HepG2 (cell line): ENCODE measurements at regions not wholly inside any gene's neighbourhood (a gene's known extent, or its start where the extent isn't known, plus 50 kb on each side); places are given as distances from the start of the nearest gene placed in this dataset.

Experiments used
- ATAC-seq: fragments of 200-7000 bp; cut with Tn5 transposase; 3 replicates; pipeline ENCODE4 v1.9.1; 2020; ENCODE audit warnings: mild to moderate bottlenecking, moderate library complexity
- BruUV-seq: library from RNA; stranded (reverse); fragments of 400-500 nt; replicated peaks from 2 replicates; lab custom pipeline; 2021; lab: Mats Ljungman, UMichigan
- CTCF ChIA-PET: fragments of 300-600 bp; formaldehyde crosslinking; extraction: SDS; loops from one replicate; lab custom pipeline; 2021; ENCODE audit warnings: low total read pairs, inconsistent platforms, low intra/inter-chr PET ratio; lab: Yijun Ruan, JAX
- POLR2A ChIA-PET: fragments of 350-600 bp; sonication (Branson Sonifier 250); formaldehyde crosslinking; loops from one replicate; lab custom pipeline; 2020; ENCODE audit warnings: antibody characterized with exemption, inconsistent platforms; lab: Yijun Ruan, JAX
- DNase-seq: peaks from one replicate; pipeline ENCODE4 v3.0.0-alpha.2; 2015; ENCODE audit warnings: low spot score
- FAIRE-seq: peaks from 3 replicates; lab custom pipeline; 2011; peaks lifted over from hg19 to GRCh38; lab: Jason Lieb, UNC
- H2AFZ ChIP-seq: one replicate; pipeline ENCODE4 v1.6.1; 2011; ENCODE audit warnings: low read length, inconsistent platforms
- H3K27ac ChIP-seq: fragments of 300-600 bp; 3 replicates; pipeline ENCODE4 v1.8.0; 2011; ENCODE audit warnings: mixed run types, mild to moderate bottlenecking, mixed read lengths, low read length, inconsistent platforms; ENCODE audit not compliant: insufficient read depth; ENCODE audit errors: extremely low read length
- H3K27me3 ChIP-seq, 2 experiments: fragments of 200-600 bp in 1 of 2; 2 replicates in 1 of 2; 3 replicates in 1 of 2; pipeline versions ENCODE4 v1.6.0 to v1.8.0; 2011; ENCODE audit warnings: low read length in 2 of 2, mild to moderate bottlenecking in 2 of 2, moderate library complexity in 2 of 2, inconsistent platforms in 1 of 2; ENCODE audit not compliant: insufficient read depth in 2 of 2, control insufficient read depth in 1 of 2
- H3K36me3 ChIP-seq, 2 experiments: fragments of 200-600 bp in 1 of 2; replicated peaks in 1 of 2; 2 replicates in 1 of 2; 3 replicates in 1 of 2; pipeline versions ENCODE4 v1.5.1 to v1.8.0; 2011; ENCODE audit warnings: low read length in 2 of 2, inconsistent platforms in 1 of 2; ENCODE audit not compliant: insufficient read depth in 2 of 2, control insufficient read depth in 1 of 2
- H3K4me1 ChIP-seq: 2 replicates; pipeline ENCODE4 v1.5.1; 2012; ENCODE audit warnings: low read length, inconsistent platforms; ENCODE audit not compliant: insufficient read depth
- H3K4me2 ChIP-seq: 2 replicates; pipeline ENCODE4 v1.6.0; 2011; ENCODE audit warnings: low read depth, low read length, inconsistent platforms
- H3K4me3 ChIP-seq, 3 experiments: fragments of 200-600 bp in 1 of 3; sonication (generic), shearing (Covaris generic) in 1 of 3; replicated peaks in 1 of 3; 2 replicates each; pipeline ENCODE4 v1.5.1; 2011 to 2016; ENCODE audit warnings: low read length in 3 of 3, inconsistent platforms in 2 of 3, low read depth in 2 of 3, mild to moderate bottlenecking in 2 of 3, control low read depth in 1 of 3, mixed read lengths in 1 of 3; ENCODE audit not compliant: insufficient read depth in 1 of 3
- H3K79me2 ChIP-seq: one replicate; pipeline ENCODE4 v1.6.1; 2011; ENCODE audit warnings: low read length, inconsistent platforms; ENCODE audit not compliant: insufficient read depth
- H3K9ac ChIP-seq: 2 replicates; pipeline ENCODE4 v1.6.0; 2011; ENCODE audit warnings: mild to moderate bottlenecking, low read depth, low read length, inconsistent platforms; ENCODE audit not compliant: insufficient read depth
- H3K9me3 ChIP-seq: 2 replicates; pipeline ENCODE4 v1.5.1; 2012; ENCODE audit warnings: mild to moderate bottlenecking, low read length
- H4K20me1 ChIP-seq: 2 replicates; pipeline ENCODE4 v1.6.0; 2011; ENCODE audit warnings: inconsistent platforms, mild to moderate bottlenecking, low read length, moderate library complexity; ENCODE audit not compliant: insufficient read depth
- HES4 ChIP-seq: sonication (generic); formaldehyde crosslinking; IDR thresholded peaks from 2 replicates; pipeline ENCODE4 v1.9.0; 2021; ENCODE audit warnings: mild to moderate bottlenecking, missing genetic modification reagents, borderline replicate concordance
- MBNL3 ChIP-seq: fragments of 250-450 bp; sonication (Bioruptor Pico); conservative IDR thresholded peaks from 2 replicates; pipeline ENCODE4 v1.8.0; 2022; ENCODE audit warnings: mild to moderate bottlenecking, inconsistent platforms
- WGBS: methylation state at CpG from one replicate; pipeline ENCODE4 v1.1.6; 2017; ENCODE audit warnings: low lambda C conversion rate; 5-methylcytosine and 5-hydroxymethylcytosine counted together
- in situ Hi-C: cut with HindIII; loops from 2 replicates; pipeline ENCODE4 v1.10.0; 2017; ENCODE audit warnings: low pct_unique_long_range_greater_than_20kb; ENCODE audit not compliant: extremely low pct_ligation_motif_present
- intact Hi-C: fragments of 100-400 bp; cut with micrococcal nuclease; formaldehyde crosslinking; loops from one replicate; pipeline ENCODE4 v1.10.0; 2022; ENCODE audit not compliant: unreplicated experiment
- TF ChIP-seq, protein P1 (sequence below): sonication (generic); formaldehyde crosslinking; IDR thresholded peaks from 2 replicates; pipeline ENCODE4 v1.5.1; 2020; ENCODE audit warnings: mild to moderate bottlenecking, missing genetic modification reagents, moderate library complexity
- TF ChIP-seq, protein P2 (sequence below): sonication (generic); formaldehyde crosslinking; IDR thresholded peaks from 2 replicates; pipeline ENCODE4 v1.4.0; 2020; ENCODE audit warnings: missing genetic modification reagents, borderline replicate concordance
- TF ChIP-seq, protein P3 (sequence below): sonication (generic); formaldehyde crosslinking; IDR thresholded peaks from 2 replicates; pipeline ENCODE4 v1.4.0; 2020; ENCODE audit warnings: mild to moderate bottlenecking, missing genetic modification reagents
- TF ChIP-seq, protein P4 (sequence below): sonication (generic); formaldehyde crosslinking; IDR thresholded peaks from 2 replicates; pipeline ENCODE4 v1.8.0; 2022; ENCODE audit warnings: mild to moderate bottlenecking, missing genetic modification reagents, moderate library complexity

DNA sequence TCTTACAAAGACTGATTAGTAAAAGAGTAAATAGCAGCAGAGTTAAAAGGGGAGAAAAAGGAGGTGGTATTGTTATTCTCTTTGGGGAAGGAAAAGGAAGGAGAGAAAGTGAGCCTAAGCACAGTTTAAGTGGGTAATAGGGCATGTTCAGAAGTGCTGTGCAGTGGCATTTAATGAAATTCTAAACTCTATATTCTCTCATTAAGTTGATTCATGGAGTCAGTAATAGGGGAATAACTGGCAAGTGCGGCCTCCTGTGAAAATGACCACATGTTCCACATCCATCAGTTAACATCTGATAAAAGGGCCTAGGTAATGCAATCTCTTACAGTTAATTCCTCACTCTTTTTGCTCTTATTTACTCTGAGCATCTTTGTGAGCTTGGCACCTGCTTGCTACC is 516.7 kb downstream of the JRKL start:
- in situ Hi-C loops: no loop called here
- Histone ChIP-seq H4K20me1 (no peaks in the 10 kb centered on the region), H3K4me2 (no peak overlapping the region), H2AFZ (no peak overlapping the region), H3K27ac (no peak overlapping the region), H3K79me2 (no peaks in the 10 kb centered on the region), H3K9ac (no peak overlapping the region), H3K4me1 (no peaks in the 10 kb centered on the region), H3K9me3 (no peaks in the 10 kb centered on the region), H3K36me3 (no peaks in the 10 kb centered on the region), H3K27me3 (no peaks in the 10 kb centered on the region), H3K4me3 (no peak overlapping the region)
- DNase-seq: no peak
- 0% methylated on average over 1 of the region's 1 CpG for WGBS
- ChIA-PET POLR2A (no interaction called here), CTCF (no interaction called here)
- TF ChIP-seq, protein P1, sequence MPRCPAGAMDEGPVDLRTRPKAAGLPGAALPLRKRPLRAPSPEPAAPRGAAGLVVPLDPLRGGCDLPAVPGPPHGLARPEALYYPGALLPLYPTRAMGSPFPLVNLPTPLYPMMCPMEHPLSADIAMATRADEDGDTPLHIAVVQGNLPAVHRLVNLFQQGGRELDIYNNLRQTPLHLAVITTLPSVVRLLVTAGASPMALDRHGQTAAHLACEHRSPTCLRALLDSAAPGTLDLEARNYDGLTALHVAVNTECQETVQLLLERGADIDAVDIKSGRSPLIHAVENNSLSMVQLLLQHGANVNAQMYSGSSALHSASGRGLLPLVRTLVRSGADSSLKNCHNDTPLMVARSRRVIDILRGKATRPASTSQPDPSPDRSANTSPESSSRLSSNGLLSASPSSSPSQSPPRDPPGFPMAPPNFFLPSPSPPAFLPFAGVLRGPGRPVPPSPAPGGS (CRISPR knock-in tag): no peak
- TF ChIP-seq MBNL3 (CRISPR knock-in tag) (no peak), HES4 (CRISPR knock-in tag) (no peak)
- TF ChIP-seq, protein P2, sequence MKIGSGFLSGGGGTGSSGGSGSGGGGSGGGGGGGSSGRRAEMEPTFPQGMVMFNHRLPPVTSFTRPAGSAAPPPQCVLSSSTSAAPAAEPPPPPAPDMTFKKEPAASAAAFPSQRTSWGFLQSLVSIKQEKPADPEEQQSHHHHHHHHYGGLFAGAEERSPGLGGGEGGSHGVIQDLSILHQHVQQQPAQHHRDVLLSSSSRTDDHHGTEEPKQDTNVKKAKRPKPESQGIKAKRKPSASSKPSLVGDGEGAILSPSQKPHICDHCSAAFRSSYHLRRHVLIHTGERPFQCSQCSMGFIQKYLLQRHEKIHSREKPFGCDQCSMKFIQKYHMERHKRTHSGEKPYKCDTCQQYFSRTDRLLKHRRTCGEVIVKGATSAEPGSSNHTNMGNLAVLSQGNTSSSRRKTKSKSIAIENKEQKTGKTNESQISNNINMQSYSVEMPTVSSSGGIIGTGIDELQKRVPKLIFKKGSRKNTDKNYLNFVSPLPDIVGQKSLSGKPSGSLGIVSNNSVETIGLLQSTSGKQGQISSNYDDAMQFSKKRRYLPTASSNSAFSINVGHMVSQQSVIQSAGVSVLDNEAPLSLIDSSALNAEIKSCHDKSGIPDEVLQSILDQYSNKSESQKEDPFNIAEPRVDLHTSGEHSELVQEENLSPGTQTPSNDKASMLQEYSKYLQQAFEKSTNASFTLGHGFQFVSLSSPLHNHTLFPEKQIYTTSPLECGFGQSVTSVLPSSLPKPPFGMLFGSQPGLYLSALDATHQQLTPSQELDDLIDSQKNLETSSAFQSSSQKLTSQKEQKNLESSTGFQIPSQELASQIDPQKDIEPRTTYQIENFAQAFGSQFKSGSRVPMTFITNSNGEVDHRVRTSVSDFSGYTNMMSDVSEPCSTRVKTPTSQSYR (CRISPR knock-in tag): no peak
- TF ChIP-seq, protein P3, sequence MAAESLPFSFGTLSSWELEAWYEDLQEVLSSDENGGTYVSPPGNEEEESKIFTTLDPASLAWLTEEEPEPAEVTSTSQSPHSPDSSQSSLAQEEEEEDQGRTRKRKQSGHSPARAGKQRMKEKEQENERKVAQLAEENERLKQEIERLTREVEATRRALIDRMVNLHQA: no peak
- TF ChIP-seq, protein P4, sequence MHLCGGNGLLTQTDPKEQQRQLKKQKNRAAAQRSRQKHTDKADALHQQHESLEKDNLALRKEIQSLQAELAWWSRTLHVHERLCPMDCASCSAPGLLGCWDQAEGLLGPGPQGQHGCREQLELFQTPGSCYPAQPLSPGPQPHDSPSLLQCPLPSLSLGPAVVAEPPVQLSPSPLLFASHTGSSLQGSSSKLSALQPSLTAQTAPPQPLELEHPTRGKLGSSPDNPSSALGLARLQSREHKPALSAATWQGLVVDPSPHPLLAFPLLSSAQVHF (CRISPR knock-in tag): no peak
- intact Hi-C loops: no loop called here
- no peak for ATAC-seq
- BruUV-seq: no TSS peak
- FAIRE-seq: no peak
